ENCODE measurements at regions not wholly inside any gene's neighbourhood (a gene's known extent, or its start where the extent isn't known, plus 50 kb on each side); places are given as distances from the start of the nearest gene placed in this dataset.

DNA sequence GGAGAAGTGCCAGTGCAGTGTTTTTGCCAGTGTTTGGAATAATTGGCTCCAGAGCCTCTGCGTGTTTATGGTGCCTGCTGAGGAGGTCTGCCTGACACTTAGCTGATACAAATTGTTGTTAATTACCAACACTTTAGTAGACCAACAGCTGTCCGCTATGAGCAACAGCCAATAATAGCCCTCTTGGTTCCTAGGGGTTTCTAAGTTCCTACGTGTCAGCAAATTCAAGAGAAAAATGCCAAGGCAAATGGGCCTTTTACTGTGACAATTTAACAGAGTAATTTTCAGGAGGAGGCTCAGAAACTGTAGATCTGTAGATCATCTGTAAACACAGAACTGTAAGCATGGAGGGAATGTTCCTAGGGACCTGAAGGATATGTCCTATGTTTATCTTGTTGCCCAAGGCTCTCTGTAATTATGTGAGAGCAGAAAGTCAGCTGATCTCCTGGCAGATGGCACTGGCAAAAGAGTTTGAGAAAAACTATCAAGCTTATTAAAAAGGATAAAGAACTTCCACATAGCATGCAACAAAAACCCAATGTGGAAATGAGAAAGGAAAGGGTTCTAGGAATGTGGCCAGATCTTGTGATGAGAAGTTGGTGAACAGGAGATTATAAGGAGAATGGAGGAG lies 157.7 kb downstream of the GJA1 start:
- no peak overlapping the region for H3K4ac ChIP-seq (ENCODE audit: low read depth, low read length)
- H3T11ph ChIP-seq (ENCODE audit: low read length), result no peak overlapping the region
- no peaks in the 10 kb centered on the region; a peak in 1 of 7 replicates for H3K36me3 Mint-ChIP-seq (ENCODE audit: insufficient read depth in 1 of 3, low read depth in 3 of 3)
- H3K14ac ChIP-seq (ENCODE audit: insufficient read depth, low read length), result no peak overlapping the region
- H3K27me3 ChIP-seq (ENCODE audit: insufficient read depth, low read length), result no peaks in the 10 kb centered on the region
- no peaks in the 10 kb centered on the region for H3K9me3 Mint-ChIP-seq
- H3K4me1 Mint-ChIP-seq, result peaks cover 11 to 12% of the 10 kb centered on the region in 2 experiments
- no peaks in the 10 kb centered on the region for H3K79me2 ChIP-seq (ENCODE audit: insufficient read depth, low read length)
- no peak for DNase-seq
- no peak overlapping the region for H2BK120ac ChIP-seq (ENCODE audit: low read depth, low read length, poor library complexity, severe bottlenecking)
- H4K91ac ChIP-seq (ENCODE audit: insufficient read length, low read depth, low read length), result no peak overlapping the region
- H2BK12ac ChIP-seq (ENCODE audit: insufficient read length, low read depth, low read length), result no peak overlapping the region
- H2BK5ac ChIP-seq (ENCODE audit: insufficient read length, low read length), result no peak overlapping the region
- no peak overlapping the region for H3K23ac ChIP-seq (ENCODE audit: insufficient read length, low read depth, low read length)
- no peak overlapping the region for H3K9ac ChIP-seq (ENCODE audit: extremely low read depth, insufficient read length, low read length)
- no peaks in the 10 kb centered on the region for H3K27me3 Mint-ChIP-seq (ENCODE audit: low read depth)
- no peak overlapping the region for H2BK15ac ChIP-seq (ENCODE audit: low read depth, low read length)
- no peak overlapping the region for H3K18ac ChIP-seq (ENCODE audit: insufficient read length, low read depth, low read length)
- H2AK5ac ChIP-seq (ENCODE audit: insufficient read length, low read length), result no peak overlapping the region
- TF ChIP-seq, protein P1, sequence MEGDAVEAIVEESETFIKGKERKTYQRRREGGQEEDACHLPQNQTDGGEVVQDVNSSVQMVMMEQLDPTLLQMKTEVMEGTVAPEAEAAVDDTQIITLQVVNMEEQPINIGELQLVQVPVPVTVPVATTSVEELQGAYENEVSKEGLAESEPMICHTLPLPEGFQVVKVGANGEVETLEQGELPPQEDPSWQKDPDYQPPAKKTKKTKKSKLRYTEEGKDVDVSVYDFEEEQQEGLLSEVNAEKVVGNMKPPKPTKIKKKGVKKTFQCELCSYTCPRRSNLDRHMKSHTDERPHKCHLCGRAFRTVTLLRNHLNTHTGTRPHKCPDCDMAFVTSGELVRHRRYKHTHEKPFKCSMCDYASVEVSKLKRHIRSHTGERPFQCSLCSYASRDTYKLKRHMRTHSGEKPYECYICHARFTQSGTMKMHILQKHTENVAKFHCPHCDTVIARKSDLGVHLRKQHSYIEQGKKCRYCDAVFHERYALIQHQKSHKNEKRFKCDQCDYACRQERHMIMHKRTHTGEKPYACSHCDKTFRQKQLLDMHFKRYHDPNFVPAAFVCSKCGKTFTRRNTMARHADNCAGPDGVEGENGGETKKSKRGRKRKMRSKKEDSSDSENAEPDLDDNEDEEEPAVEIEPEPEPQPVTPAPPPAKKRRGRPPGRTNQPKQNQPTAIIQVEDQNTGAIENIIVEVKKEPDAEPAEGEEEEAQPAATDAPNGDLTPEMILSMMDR (conservative IDR thresholded peaks at IDR 0.05), result no peak
- no peak overlapping the region for H3K27ac ChIP-seq (ENCODE audit: insufficient read length, low read depth, low read length)
- no peak overlapping the region for H3K4me3 Mint-ChIP-seq
- no CpG with 5 or more reads among the region's 3 CpGs for WGBS (ENCODE audit: extremely low coverage, insufficient read length, low lambda C conversion rate)
- H4K8ac ChIP-seq (replicated peaks; ENCODE audit: insufficient read length, low read depth, low read length), result no peak overlapping the region
- no peak overlapping the region for H3K56ac ChIP-seq (ENCODE audit: insufficient read length, low read depth, low read length)
- H3K27ac Mint-ChIP-seq, result no peak overlapping the region
- H3K4me2 ChIP-seq (ENCODE audit: insufficient read depth, insufficient read length, low read length), result no peak overlapping the region
- H3K23me2 ChIP-seq (ENCODE audit: insufficient read length, low read depth, low read length, poor library complexity, severe bottlenecking), result no peaks in the 10 kb centered on the region
- H4K5ac ChIP-seq (ENCODE audit: insufficient read length, low read depth, low read length), result no peak overlapping the region
- no peaks in the 10 kb centered on the region for H3K9me3 ChIP-seq (ENCODE audit: control insufficient read depth, low read depth, low read length)
- no peak overlapping the region for H2BK20ac ChIP-seq (ENCODE audit: low read depth, low read length, poor library complexity, severe bottlenecking)
- no peaks in the 10 kb centered on the region for H3K79me1 ChIP-seq (ENCODE audit: insufficient read depth, low read depth, low read length, poor library complexity, severe bottlenecking)
- H2AFZ ChIP-seq (ENCODE audit: low read length), result no peak overlapping the region
- H3K4me1 ChIP-seq (ENCODE audit: insufficient read depth, low read length), result no peaks in the 10 kb centered on the region; the same call in 1 of the 2 replicates
- no peaks in the 10 kb centered on the region for H4K20me1 ChIP-seq (ENCODE audit: control insufficient read depth, insufficient read depth, insufficient read length)

Measured in H9 (cell line).